HG03575 (cell line): ENCODE measurements at regions not wholly inside any gene's neighbourhood (a gene's known extent, or its start where the extent isn't known, plus 50 kb on each side); places are given as distances from the start of the nearest gene placed in this dataset.

Source experiments
- ATAC-seq: cut with Tn5 transposase; IDR thresholded peaks from one replicate; pipeline ENCODE4 v1.9.1; 2021; ENCODE audit not compliant: unreplicated experiment, insufficient number of reproducible peaks, low FRiP score; ENCODE audit errors: extremely low read depth

DNA sequence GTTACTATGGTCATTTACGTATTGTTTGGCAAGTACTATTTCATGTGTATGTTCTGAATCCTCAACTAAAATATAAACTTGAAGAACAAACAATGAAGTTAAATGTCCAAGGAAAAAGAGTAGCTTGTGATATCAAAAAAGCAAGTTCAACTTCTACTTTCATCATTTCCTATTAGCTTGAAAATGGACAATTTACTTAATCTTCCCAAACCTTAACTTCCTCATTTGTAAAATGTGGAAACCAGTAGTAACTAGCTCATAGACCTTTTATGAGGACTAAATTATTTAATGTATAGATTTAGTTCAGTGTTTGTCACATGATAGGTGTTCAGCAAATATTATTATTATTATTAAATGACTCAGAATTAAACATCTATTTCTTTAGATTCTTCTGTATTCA lies 276.8 kb upstream of the TET2 start:
- no peak for ATAC-seq

- no peak for ATAC-seq
Observed at GRCh38 chr4:104870495-104871233, 276.0 kb upstream of the TET2 start.

GRCh38 chr4:104878936-104879335 lies 267.7 kb upstream of the TET2 start:
- no peak for ATAC-seq

DNA sequence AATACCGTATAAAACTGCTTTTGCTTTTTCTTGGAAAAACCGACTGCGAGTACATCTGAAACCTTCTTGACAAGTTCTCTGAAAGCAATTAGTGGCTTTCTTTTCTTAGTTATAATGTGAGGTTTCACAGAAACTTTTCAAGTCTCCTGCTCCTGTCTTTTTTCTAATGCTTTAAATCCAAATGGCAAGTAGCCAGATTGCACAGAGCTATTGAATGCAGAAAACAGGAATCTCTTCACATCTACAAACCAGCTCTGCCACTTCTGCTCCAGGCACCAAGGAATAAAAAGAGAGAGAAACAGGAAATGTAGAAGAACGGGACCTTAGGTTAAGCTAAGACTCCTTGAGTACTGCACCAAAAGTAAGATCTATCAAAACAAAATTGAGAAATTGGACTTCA lies 267.3 kb upstream of the TET2 start:
- ATAC-seq = no peak

DNA sequence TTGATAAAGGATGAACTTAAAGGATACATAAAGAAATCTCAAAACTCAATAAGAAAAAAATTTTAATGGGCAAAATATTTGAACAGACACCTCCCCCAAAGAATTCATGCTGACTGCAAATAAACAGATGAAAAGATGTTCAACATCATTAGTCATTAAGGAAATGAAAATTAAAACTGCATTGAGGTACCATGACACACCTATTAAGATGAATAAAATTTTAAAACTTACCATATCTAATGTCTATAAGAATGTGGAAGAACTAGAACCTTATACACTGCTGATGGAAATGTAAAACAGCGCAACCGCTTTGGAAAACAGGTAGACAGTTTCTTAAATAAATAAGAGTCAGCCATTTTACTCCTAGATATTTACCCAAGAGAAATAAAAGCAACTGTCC lies 266.8 kb upstream of the TET2 start:
- ATAC-seq = no peak

DNA sequence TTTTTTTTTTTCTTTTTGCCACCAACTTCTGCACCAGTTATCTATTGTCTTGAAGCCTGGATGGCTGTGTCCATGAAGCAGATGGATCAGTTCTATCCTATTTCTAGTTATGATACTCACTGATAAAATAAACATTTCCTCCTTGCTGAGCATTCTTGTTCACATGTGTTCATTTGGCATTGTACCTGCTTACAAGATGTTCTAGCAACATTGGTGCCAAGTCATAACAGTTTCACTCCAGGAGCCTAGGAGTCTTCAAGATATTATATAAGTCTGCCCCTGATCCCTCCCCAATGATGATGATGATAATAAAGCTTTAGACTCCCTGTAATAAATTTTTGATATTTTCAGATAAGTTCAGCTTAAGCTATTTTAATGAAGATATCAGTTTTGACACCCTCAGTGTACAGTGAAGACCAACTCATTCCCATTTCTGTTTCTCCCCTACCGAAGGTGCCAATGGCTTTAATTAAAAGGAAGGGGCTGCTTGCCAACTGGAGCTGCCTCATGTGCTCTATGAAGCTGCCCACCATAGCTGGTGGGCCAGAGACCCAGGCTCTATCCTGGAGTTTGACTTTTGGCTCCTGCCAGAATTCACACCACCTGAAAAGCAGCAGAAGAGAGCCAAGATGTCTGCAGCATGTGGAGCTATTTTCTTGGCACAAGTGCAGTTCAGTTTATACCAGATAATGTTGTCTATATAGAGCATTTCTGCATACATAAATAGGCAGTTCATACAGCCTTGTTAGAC lies 265.4 kb upstream of the TET2 start:
- ATAC-seq = no peak

GRCh38 chr4:104890598-104891275 lies 255.9 kb upstream of the TET2 start:
- ATAC-seq = no peak

DNA sequence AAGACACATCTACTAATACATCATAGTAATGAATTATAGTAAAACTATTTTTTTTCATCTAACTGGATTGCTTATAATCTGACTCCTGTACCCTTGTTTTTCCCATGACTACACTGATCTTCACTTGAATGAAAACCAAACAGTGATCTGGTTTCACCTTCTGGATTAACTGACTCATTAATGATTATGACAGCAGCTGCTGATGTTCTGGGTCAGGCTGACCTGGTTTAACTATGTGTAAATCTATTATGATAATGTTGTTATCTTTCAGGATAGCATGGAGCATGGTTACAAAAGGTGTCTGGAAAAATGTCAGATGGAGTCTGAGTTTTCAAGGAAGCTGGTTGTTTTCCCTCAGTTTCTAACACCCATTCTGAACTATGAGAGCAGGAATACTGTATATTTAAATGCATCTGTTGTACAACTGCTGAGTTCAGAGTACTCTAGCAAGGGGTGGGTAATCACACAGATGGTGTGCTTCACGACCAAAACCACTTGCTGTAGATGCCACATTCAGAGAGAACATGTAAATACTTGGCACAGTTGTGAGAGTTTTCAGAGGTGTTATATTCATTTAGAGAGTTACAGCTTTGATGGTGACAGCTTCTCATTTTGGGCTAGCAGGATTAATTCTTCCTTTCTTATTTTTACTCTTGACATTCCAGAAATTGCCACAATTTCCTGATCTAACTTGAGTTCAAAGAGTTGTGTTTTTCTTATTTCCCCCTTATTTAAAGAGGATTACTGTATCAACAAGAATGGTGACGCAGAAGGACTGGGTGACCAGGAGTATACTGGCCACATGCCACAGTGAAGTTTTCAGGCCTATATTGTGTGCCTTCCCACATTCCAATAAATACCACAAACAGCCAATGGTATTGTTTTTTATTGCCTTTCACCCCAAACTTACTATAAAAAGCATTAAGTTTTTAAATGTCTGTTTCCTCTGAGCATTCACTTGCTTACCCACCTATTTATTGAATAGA lies 249.7 kb upstream of the TET2 start:
- ATAC-seq = no peak

DNA sequence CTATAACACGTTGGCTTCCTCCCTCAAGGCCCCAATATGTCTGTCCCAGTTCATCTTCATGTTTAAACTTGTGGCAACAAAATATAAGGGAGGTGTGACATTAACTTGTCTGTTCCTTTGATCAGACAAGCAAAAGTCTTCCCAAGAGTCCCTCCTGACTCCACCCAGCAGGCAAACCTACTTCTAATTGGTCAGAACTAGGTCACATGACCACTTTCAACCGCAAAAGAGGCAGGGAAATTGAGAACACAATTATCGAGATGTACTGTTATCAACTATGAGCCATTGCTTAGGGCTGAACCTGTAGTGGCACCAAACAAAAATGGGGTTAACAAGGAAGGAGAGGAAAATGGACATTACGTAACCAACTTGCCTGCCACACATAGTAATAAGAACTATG lies 246.8 kb upstream of the TET2 start:
- ATAC-seq = no peak

DNA sequence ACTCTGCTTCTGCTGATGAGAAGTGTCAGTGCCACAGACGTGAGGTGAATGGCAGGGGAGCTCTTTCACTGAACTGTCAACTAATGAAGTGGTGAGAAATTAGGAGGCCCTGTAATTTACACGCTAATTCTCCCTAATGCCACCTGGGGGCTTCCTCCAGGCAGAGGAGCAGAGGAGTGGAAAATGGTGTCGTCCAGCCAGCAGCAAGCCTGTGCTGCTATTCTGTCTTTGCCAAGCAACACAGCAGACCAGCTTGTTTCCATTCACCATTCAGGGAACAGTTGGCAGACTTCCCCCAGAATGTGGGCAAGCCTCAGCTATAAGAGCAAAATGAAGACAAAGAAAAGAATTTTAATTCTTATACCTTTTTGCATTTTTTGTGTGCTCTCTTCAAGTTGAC lies 245.2 kb upstream of the TET2 start:
- no peak for ATAC-seq

- no peak for ATAC-seq
Observed at GRCh38 chr4:104901961-104902605, 244.6 kb upstream of the TET2 start.

DNA sequence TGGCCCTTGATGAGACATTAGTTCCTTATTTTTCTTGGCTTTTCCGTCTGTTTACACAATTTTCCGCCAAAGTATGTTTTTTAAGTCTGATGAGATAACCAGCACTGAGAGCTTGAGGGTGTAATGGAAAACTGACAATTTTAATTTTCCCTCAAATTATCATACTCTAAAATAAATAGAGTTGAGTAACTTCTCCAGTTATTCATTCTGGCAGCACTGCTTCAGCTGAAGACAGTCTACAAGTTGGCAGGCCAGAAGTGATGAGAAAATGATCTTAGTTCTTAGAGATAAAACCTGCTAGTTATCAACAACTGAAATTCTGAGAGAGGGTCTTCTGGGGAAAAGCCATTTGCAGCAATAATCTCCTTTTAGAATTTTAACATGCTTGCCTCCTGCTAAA lies 241.6 kb upstream of the TET2 start:
- no peak for ATAC-seq

GRCh38 chr4:104905546-104905945 lies 241.1 kb upstream of the TET2 start:
- no peak for ATAC-seq

DNA sequence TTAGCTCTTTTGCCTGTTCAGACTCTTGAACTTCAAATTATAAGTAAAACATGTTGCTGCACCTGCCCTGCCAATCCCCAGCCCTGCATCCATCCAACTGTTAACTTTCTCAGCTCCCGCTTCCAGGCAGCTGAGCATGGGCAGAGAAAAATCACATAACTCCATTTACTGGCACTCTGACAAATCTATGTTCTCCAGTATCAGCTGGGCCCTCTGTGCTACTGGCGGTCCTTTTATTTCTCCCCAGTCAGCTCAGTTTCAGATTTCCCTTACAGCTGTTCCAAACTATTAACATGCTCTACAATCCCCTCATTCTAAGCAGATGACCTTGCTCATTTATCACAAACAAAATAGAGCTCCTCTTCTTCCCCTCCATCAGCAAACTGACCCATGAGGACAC lies 240.4 kb upstream of the TET2 start:
- no peak for ATAC-seq

DNA sequence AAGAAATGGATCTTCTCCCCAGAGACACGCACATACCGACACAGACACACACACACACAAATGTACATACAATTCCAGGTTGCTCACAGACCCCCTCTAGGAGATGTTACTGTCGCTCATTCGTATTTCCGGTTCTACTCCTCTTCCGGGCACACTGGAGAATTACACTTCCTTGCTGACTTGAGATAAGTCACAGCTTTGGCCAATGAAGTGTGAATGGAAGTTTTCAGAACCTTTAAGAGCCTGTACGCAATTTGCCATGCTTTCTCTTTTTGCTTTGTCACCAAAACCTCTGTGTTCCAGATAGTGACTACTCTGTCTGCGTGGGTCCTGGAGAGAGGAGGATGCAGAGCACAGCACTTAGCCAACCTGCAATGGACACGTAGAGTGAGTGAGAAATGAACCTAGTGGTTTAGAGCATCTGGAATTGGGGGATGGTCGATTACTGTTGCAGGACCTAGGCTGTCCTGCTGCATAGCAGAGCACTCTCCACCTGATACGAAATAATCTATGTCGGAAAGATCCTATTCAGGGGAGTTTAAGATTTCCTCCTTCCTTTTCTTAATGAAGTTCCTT lies 239.5 kb upstream of the TET2 start:
- ATAC-seq = no peak

GRCh38 chr4:104907991-104908390 lies 238.7 kb upstream of the TET2 start:
- no peak for ATAC-seq

- no peak for ATAC-seq
Observed at GRCh38 chr4:104909376-104909775, 237.3 kb upstream of the TET2 start.

DNA sequence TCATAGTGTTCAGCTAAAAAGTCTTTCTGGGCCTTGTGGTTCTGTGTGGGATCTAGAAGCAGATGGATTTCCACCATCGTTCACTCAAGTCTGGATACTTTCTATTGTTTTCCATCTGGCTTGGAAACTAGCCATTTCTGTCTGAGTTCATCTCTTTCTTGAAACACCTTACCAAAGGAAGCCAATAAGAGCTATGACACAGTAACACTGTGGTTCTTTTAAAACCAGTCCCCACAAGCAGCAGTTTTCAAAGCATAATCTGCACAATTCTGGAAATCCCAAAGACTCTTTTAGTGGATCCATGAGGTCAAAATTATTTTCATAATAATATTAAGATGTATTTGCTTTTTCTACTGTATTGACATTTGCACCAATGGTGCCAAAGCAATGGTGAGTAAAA lies 234.2 kb upstream of the TET2 start:
- no peak for ATAC-seq
